CD4-positive, alpha-beta T cell treated with Interleukin-2 at 100 ng/mL for 4 hours (primary cell): ENCODE measurements at regions not wholly inside any gene's neighbourhood (a gene's known extent, or its start where the extent isn't known, plus 50 kb on each side); places are given as distances from the start of the nearest gene placed in this dataset.

Experiments
- DNase-seq: peaks from one replicate; pipeline ENCODE4 v3.0.0-alpha.2; 2020; ENCODE audit warnings: low spot score

- DNase-seq = no peak
These were observed 124.6 kb upstream of the BCL2L14 start for GRCh38 chr12:11946161-11946560.

GRCh38 chr12:11947213-11947612 lies 123.5 kb upstream of the BCL2L14 start:
- no peak for DNase-seq

- no peak for DNase-seq
These were observed 120.9 kb upstream of the BCL2L14 start for GRCh38 chr12:11949738-11950411.

- DNase-seq = no peak
These were observed 119.5 kb upstream of the BCL2L14 start for GRCh38 chr12:11951209-11951608.

- DNase-seq = no peak
These were observed 117.2 kb upstream of the BCL2L14 start for GRCh38 chr12:11953523-11953922.

- DNase-seq = no peak
These were observed 116.6 kb upstream of the BCL2L14 start for GRCh38 chr12:11954181-11954580.

GRCh38 chr12:11958221-11959091 lies 112.3 kb upstream of the BCL2L14 start:
- DNase-seq = peak; percentile 50

GRCh38 chr12:11959117-11959823 lies 111.5 kb upstream of the BCL2L14 start:
- no peak for DNase-seq

- no peak for DNase-seq
These were observed 110.1 kb upstream of the BCL2L14 start for GRCh38 chr12:11960646-11961045.

- no peak for DNase-seq
These were observed 109.1 kb upstream of the BCL2L14 start for GRCh38 chr12:11961686-11962085.

GRCh38 chr12:11962860-11963259 lies 107.9 kb upstream of the BCL2L14 start:
- DNase-seq = no peak

GRCh38 chr12:11963841-11964471 lies 106.8 kb upstream of the BCL2L14 start:
- no peak for DNase-seq

GRCh38 chr12:11965258-11965910 lies 105.4 kb upstream of the BCL2L14 start:
- no peak for DNase-seq

- DNase-seq = no peak
These were observed 103.2 kb upstream of the BCL2L14 start for GRCh38 chr12:11967376-11968047.

GRCh38 chr12:11968048-11968383 lies 102.7 kb upstream of the BCL2L14 start:
- no peak for DNase-seq

- no peak for DNase-seq
These were observed 102.2 kb upstream of the BCL2L14 start for GRCh38 chr12:11968516-11968915.

GRCh38 chr12:11969437-11970154 lies 101.1 kb upstream of the BCL2L14 start:
- no peak for DNase-seq

- DNase-seq = no peak
These were observed 100.6 kb upstream of the BCL2L14 start for GRCh38 chr12:11970155-11970520.

- DNase-seq = no peak
These were observed 97.3 kb upstream of the BCL2L14 start for GRCh38 chr12:11973396-11973795.

GRCh38 chr12:11976005-11976404 lies 94.7 kb upstream of the BCL2L14 start:
- DNase-seq = no peak
